Vagina (tissue), 2 donors: ENCODE measurements at regions not wholly inside any gene's neighbourhood (a gene's known extent, or its start where the extent isn't known, plus 50 kb on each side); places are given as distances from the start of the nearest gene placed in this dataset.

Experiments
- DNase-seq, 2 donors: peaks; one replicate each; pipeline ENCODE4 v3.0.0-alpha.2; 2017; ENCODE audit errors: extremely low spot score in 2 of 2
- H3K27ac ChIP-seq: fragments of 200-600 bp; sonication (generic); one replicate; pipeline ENCODE4 v1.5.1; 2019
- H3K27me3 ChIP-seq: fragments of 200-600 bp; sonication (generic); one replicate; pipeline ENCODE4 v1.5.1; 2019
- H3K36me3 ChIP-seq, 2 donors: fragments of 200-600 bp; sonication (generic); one replicate each; pipeline ENCODE4 v1.5.1; 2017 to 2019
- H3K4me1 ChIP-seq: fragments of 200-600 bp; sonication (generic); one replicate; pipeline ENCODE4 v1.5.1; 2019
- H3K4me3 ChIP-seq, 2 donors: fragments of 200-600 bp; sonication (generic); 1 replicate in 1 of 2; 2 replicates in 1 of 2; pipeline ENCODE4 v1.5.1; 2016 to 2019
- H3K9me3 ChIP-seq: fragments of 200-600 bp; sonication (generic); one replicate; pipeline ENCODE4 v1.5.1; 2019
- POLR2A ChIP-seq, 2 donors: fragments of 450-650 bp; IDR thresholded peaks; one replicate each; pipeline ENCODE4 v1.6.1; 2017; ENCODE audit warnings: antibody characterized with exemption in 2 of 2, mild to moderate bottlenecking in 2 of 2, moderate library complexity in 2 of 2
- POLR2AphosphoS5 ChIP-seq, 2 donors: sonication (generic); formaldehyde crosslinking; IDR thresholded peaks; one replicate each; pipeline ENCODE4 v1.9.0; 2017; ENCODE audit warnings: antibody characterized with exemption in 2 of 2, mild to moderate bottlenecking in 2 of 2, low read depth in 1 of 2; ENCODE audit not compliant: insufficient read depth in 1 of 2
- intact Hi-C: fragments of 100-400 bp; cut with DNase I; formaldehyde crosslinking; loops from one replicate; pipeline ENCODE4 v1.15.1; 2023
- TF ChIP-seq, protein P1 (sequence below), 3 experiments: fragments of 450-650 bp in 2 of 3; fragments of 200-600 bp in 1 of 3; sonication (generic) in 1 of 3; IDR thresholded peaks; one replicate each; pipeline ENCODE4 v1.5.1; 2017 to 2019; ENCODE audit warnings: antibody characterized with exemption in 3 of 3, mild to moderate bottlenecking in 2 of 3, moderate library complexity in 2 of 3

DNA sequence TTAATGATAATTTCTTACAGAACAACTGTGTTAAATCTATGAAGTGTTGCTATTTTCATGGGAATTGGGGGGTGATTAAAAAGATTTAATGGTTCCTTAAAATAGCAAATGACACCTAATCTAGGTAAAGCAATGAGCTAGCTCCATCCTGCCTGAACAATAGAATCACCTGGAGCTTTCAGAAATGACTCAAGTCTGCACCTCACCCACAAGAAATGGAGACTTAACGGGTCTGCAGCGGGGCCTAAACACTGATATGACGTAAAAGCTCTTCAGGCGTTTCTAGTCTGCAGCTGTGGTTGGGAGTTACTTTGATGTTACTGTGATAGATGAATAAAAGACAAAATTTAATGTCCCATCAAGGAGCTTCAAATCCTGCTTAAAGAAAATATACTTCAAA, 328.2 kb downstream of the RND3 start:
- no peak for DNase-seq
- TF ChIP-seq POLR2A (IDR thresholded peaks at IDR 0.05) (no peak), POLR2AphosphoS5 (IDR thresholded peaks at IDR 0.05; ENCODE audit: insufficient read depth in 1 of 2, low read depth in 1 of 2) (no peak)
- TF ChIP-seq, protein P1, sequence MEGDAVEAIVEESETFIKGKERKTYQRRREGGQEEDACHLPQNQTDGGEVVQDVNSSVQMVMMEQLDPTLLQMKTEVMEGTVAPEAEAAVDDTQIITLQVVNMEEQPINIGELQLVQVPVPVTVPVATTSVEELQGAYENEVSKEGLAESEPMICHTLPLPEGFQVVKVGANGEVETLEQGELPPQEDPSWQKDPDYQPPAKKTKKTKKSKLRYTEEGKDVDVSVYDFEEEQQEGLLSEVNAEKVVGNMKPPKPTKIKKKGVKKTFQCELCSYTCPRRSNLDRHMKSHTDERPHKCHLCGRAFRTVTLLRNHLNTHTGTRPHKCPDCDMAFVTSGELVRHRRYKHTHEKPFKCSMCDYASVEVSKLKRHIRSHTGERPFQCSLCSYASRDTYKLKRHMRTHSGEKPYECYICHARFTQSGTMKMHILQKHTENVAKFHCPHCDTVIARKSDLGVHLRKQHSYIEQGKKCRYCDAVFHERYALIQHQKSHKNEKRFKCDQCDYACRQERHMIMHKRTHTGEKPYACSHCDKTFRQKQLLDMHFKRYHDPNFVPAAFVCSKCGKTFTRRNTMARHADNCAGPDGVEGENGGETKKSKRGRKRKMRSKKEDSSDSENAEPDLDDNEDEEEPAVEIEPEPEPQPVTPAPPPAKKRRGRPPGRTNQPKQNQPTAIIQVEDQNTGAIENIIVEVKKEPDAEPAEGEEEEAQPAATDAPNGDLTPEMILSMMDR (IDR thresholded peaks at IDR 0.05) = no peak
- Histone ChIP-seq H3K27me3 (no peaks in the 10 kb centered on the region), H3K4me3 (no peak overlapping the region), H3K27ac (no peak overlapping the region), H3K36me3 (no peaks in the 10 kb centered on the region), H3K4me1 (no peaks in the 10 kb centered on the region), H3K9me3 (no peaks in the 10 kb centered on the region)
- intact Hi-C loops = no loop called here

DNA sequence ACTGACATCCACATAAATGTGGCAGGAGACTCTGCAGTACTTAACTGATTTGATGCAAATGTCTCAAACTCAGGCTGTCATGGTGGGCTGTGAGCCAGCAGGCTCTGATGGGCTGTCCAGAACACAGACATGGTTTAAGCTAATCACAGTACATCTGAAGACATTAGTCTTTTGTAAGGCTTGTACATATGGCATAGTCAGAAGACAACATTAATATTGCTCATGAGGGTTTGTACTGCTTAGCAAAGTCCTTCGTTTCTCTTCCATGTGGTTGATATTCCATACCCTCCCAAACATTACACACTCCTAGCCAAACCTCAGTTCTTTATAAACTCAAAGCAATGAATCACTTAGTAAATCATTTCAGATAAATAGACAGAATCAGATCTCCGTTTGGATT, 330.6 kb downstream of the RND3 start:
- no peak for TF ChIP-seq POLR2AphosphoS5 (IDR thresholded peaks at IDR 0.05; ENCODE audit: insufficient read depth in 1 of 2, low read depth in 1 of 2)
- TF ChIP-seq, protein P1 (IDR thresholded peaks at IDR 0.05) = no peak
- TF ChIP-seq POLR2A (IDR thresholded peaks at IDR 0.05) = no peak
- intact Hi-C loops = no loop called here

DNA sequence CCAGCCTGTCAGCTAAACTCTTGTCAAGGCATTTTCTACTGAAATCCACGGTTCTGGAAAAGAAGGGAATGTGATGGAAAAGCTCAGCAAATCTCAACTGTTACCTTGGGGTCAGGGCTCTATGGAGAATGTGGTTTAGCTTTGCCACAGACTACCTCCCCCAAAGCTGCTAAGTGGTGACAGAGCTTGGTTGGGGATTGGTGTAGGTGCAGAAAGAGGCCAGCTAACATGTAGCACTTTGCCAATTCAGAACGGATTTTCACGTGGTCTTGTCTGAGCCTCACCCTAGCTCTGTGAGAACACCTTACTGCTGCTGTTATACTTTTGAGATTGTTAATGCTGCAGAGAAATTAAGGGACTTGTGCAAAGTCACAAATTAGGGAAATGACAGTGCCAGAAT, 331.1 kb downstream of the RND3 start:
- Histone ChIP-seq H3K27me3 (no peaks in the 10 kb centered on the region), H3K4me3 (no peak overlapping the region), H3K4me1 (no peaks in the 10 kb centered on the region), H3K27ac (no peak overlapping the region), H3K36me3 (no peaks in the 10 kb centered on the region), H3K9me3 (no peaks in the 10 kb centered on the region)
- DNase-seq = no peak
- no peak for TF ChIP-seq POLR2A (IDR thresholded peaks at IDR 0.05)
- no peak for TF ChIP-seq POLR2AphosphoS5 (IDR thresholded peaks at IDR 0.05; ENCODE audit: insufficient read depth in 1 of 2, low read depth in 1 of 2)
- TF ChIP-seq, protein P1 (IDR thresholded peaks at IDR 0.05) = no peak
- intact Hi-C loops = no loop called here

More for the DNA sequence above, 330.6 kb downstream of the RND3 start:
- Histone ChIP-seq H3K36me3 (no peaks in the 10 kb centered on the region), H3K9me3 (no peaks in the 10 kb centered on the region), H3K27ac (no peak overlapping the region), H3K27me3 (no peaks in the 10 kb centered on the region), H3K4me1 (no peaks in the 10 kb centered on the region), H3K4me3 (no peak overlapping the region)
- no peak for DNase-seq

DNA sequence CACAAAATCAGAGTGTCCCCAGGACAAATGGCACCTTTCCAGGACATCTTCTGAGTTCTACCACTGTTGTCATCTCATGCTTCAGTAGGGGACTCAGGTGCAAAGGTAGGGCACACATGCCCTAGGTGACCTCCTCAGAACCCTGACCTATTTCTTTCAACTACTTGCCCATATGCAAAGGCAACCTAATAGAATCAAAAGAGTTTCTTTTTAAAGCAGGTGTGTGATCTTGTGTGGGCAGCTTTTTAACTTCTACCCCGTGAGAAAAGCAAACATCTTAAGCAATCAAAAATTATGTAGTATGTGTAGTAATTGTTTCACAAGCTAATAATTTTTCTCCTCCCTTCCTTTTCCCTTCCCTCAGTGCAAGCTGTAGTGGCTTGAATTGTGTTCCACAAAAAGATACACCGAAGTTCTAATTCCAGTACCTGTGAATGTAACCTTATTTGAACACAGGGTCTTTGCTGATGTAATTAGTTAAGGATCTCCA, 333.1 kb downstream of the RND3 start:
- H3K27ac ChIP-seq = no peak overlapping the region
- TF ChIP-seq POLR2A (IDR thresholded peaks at IDR 0.05) = no peak
- TF ChIP-seq, protein P1 (IDR thresholded peaks at IDR 0.05) = no peak
- TF ChIP-seq POLR2AphosphoS5 (IDR thresholded peaks at IDR 0.05; ENCODE audit: insufficient read depth in 1 of 2, low read depth in 1 of 2) = no peak
- intact Hi-C loops = no loop called here
- no peaks in the 10 kb centered on the region for H3K27me3 ChIP-seq
- H3K36me3 ChIP-seq = no peaks in the 10 kb centered on the region
- no peak for DNase-seq
- H3K4me1 ChIP-seq = no peaks in the 10 kb centered on the region
- no peak overlapping the region for H3K4me3 ChIP-seq
- no peaks in the 10 kb centered on the region for H3K9me3 ChIP-seq

DNA sequence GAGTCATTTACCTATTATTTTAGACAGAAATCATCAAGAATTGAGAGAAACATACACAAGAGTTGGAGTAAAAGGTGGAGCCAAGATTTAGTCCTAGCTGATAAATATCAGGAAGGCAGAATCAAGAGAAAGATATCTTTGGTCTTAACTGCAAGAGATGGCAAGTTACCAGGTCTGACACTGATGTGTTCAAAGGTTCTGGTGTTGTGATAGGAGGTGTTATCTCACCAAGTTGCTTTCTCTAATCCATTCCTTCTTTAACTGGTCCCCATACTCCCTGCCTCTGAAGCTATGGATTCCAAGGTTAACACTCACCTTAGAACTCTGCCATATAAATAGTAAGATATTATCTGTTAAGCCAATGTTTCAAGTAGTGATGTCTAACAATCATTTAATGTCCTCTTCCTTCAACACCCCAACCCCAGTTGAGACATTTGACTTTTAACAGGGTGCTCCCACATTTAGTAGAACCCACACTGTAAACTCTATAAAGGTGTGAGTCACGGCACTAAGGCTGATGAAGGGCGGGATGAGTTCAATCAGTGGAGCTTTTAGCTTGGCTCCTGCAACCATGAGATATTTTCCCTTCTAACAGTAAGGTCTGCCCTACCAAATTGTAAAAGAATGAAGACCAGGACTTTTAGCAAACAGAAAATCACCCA, 333.7 kb downstream of the RND3 start:
- Histone ChIP-seq H3K27ac (no peak overlapping the region), H3K9me3 (no peaks in the 10 kb centered on the region), H3K4me1 (no peaks in the 10 kb centered on the region), H3K27me3 (no peaks in the 10 kb centered on the region), H3K4me3 (no peak overlapping the region), H3K36me3 (no peaks in the 10 kb centered on the region)
- no peak for DNase-seq
- intact Hi-C loops = no loop called here
- TF ChIP-seq POLR2AphosphoS5 (IDR thresholded peaks at IDR 0.05; ENCODE audit: insufficient read depth in 1 of 2, low read depth in 1 of 2) (no peak), POLR2A (IDR thresholded peaks at IDR 0.05) (no peak)
- TF ChIP-seq, protein P1 (IDR thresholded peaks at IDR 0.05) = no peak
